ENCODE measurements at regions not wholly inside any gene's neighbourhood (a gene's known extent, or its start where the extent isn't known, plus 50 kb on each side); places are given as distances from the start of the nearest gene placed in this dataset.
"Not testable (repeated sequence)": the region's sequence is repeated elsewhere in the genome, so short reads cannot be mapped to it uniquely, and the experiment has no call there.

GRCh38 chr21:10417551-10418002, 103.8 kb upstream of the TPTE start:
- not testable (repeated sequence) for TF ChIP-seq CTCF (IDR thresholded peaks at IDR 0.05); POLR2A (IDR thresholded peaks at IDR 0.05; ENCODE audit: low read depth); POLR2AphosphoS5 (IDR thresholded peaks at IDR 0.05); EP300 (IDR thresholded peaks at IDR 0.05)

All from esophagus muscularis mucosa (tissue), 4 donors.